Muscle layer of duodenum (tissue), 2 donors: ENCODE measurements at regions not wholly inside any gene's neighbourhood (a gene's known extent, or its start where the extent isn't known, plus 50 kb on each side); places are given as distances from the start of the nearest gene placed in this dataset.

Source experiments
- H3K27ac ChIP-seq: one replicate; pipeline ENCODE4 v1.7.0; 2013; ENCODE audit warnings: mild to moderate bottlenecking, low read length
- H3K27me3 ChIP-seq: one replicate; pipeline ENCODE4 v1.7.0; 2013; ENCODE audit warnings: low read depth, mild to moderate bottlenecking, control low read depth, low read length
- H3K36me3 ChIP-seq, 2 donors: one replicate each; pipeline ENCODE4 v1.7.0; 2013; ENCODE audit warnings: low read length in 2 of 2, control low read depth in 1 of 2, mild to moderate bottlenecking in 1 of 2; ENCODE audit not compliant: insufficient read depth in 2 of 2, control insufficient read depth in 1 of 2
- H3K4me1 ChIP-seq, 2 donors: one replicate each; pipeline ENCODE4 v1.7.0; 2013; ENCODE audit warnings: low read length in 2 of 2, mild to moderate bottlenecking in 2 of 2, control low read depth in 1 of 2, moderate library complexity in 1 of 2; ENCODE audit not compliant: insufficient read depth in 2 of 2, control insufficient read depth in 1 of 2
- H3K4me3 ChIP-seq, 2 donors: one replicate each; pipeline ENCODE4 v1.7.0; 2013; ENCODE audit warnings: low read length in 2 of 2, low read depth in 1 of 2, mild to moderate bottlenecking in 1 of 2
- H3K9me3 ChIP-seq, 2 donors: one replicate each; pipeline ENCODE4 v1.7.0; 2013; ENCODE audit warnings: low read length in 2 of 2, control low read depth in 1 of 2, mild to moderate bottlenecking in 1 of 2; ENCODE audit not compliant: control insufficient read depth in 1 of 2
- donor health status: healthy.

- H3K27me3 ChIP-seq: no peaks in the 10 kb centered on the region
- no peaks in the 10 kb centered on the region for H3K9me3 ChIP-seq
- no peak overlapping the region for H3K27ac ChIP-seq
- H3K4me1 ChIP-seq: no peaks in the 10 kb centered on the region
- no peaks in the 10 kb centered on the region for H3K36me3 ChIP-seq
- H3K4me3 ChIP-seq: no peak overlapping the region
Measured at GRCh38 chr1:37107153-37107907, 73.0 kb upstream of the GRIK3 start.

- Histone ChIP-seq H3K4me3 (no peak overlapping the region), H3K27ac (no peak overlapping the region), H3K9me3 (no peaks in the 10 kb centered on the region), H3K27me3 (no peaks in the 10 kb centered on the region), H3K36me3 (no peaks in the 10 kb centered on the region), H3K4me1 (no peaks in the 10 kb centered on the region)
Measured at GRCh38 chr1:37108596-37109188, 74.4 kb upstream of the GRIK3 start.

- no peaks in the 10 kb centered on the region for H3K4me1 ChIP-seq
- H3K36me3 ChIP-seq: no peaks in the 10 kb centered on the region
- H3K27me3 ChIP-seq: no peaks in the 10 kb centered on the region
Measured at GRCh38 chr1:37112430-37112829, 78.1 kb upstream of the GRIK3 start.

DNA sequence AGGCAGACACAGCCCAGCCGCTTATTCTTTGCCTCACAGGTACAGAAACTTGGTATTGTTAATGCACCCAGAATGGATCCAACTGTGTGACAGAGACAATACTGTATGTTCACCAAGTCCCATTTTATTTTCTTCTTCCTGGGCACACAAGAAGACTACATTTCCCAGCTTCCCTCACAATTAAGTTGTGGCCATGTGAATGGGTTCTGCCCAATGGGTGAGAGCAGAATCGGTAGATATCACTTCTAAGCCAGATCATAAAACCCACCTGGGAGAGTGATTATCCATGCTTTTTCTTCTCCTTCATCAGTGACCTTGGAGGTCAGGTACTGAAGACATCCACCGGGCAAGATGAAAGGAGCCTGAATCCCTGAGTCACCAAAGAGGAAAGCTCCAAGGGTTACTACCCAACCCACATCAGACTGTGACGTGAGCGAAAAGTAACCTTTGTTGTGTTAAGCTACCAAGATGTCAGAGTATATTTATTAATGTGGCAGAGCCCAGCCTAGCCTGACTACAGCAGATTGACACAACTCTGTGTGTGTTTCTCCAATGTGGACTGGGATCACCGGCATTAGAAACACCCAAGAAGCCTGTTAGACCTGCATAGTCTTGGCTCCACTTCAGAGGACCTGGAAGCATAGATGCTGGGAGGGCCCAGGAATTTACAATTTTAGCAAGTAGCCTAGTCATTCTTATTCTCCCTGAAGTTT, 79.1 kb upstream of the GRIK3 start:
- Histone ChIP-seq H3K27ac (no peak overlapping the region), H3K27me3 (no peaks in the 10 kb centered on the region), H3K4me1 (no peaks in the 10 kb centered on the region), H3K9me3 (no peaks in the 10 kb centered on the region), H3K4me3 (no peak overlapping the region), H3K36me3 (no peaks in the 10 kb centered on the region)

More at GRCh38 chr1:37112430-37112829, 78.1 kb upstream of the GRIK3 start:
- Histone ChIP-seq H3K4me3 (no peak overlapping the region), H3K27ac (no peak overlapping the region), H3K9me3 (no peaks in the 10 kb centered on the region)

GRCh38 chr1:37118790-37119189, 84.5 kb upstream of the GRIK3 start:
- no peaks in the 10 kb centered on the region for H3K27me3 ChIP-seq

DNA sequence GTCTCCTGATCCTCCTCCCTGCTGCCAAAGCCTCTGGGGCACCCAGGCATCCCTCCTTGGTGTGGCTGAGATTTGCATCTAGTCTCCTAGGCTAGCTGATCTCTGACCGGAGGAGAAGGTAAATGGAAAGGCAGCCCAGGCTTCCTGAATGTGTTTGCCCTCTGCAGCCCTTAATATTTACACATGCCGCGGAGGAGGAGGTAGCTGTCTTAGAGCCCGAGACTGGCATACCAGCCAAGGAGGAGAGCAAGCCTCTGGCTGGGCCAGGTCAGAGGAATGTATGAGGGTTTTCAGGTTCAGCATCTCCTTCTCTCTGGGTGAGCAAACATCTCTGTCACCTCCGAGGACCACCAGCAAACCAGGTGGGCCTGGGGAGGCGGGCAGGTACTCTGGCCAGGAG, 86.0 kb upstream of the GRIK3 start:
- Histone ChIP-seq H3K4me3 (no peak overlapping the region), H3K36me3 (no peaks in the 10 kb centered on the region), H3K9me3 (peaks cover 0 to 14% of the 10 kb centered on the region in 2 donors), H3K27me3 (no peaks in the 10 kb centered on the region), H3K27ac (no peak overlapping the region), H3K4me1 (no peaks in the 10 kb centered on the region)

More at GRCh38 chr1:37118790-37119189, 84.5 kb upstream of the GRIK3 start:
- no peaks in the 10 kb centered on the region for H3K36me3 ChIP-seq
- peaks cover 0 to 14% of the 10 kb centered on the region in 2 donors for H3K9me3 ChIP-seq
- no peak overlapping the region for H3K27ac ChIP-seq
- no peaks in the 10 kb centered on the region for H3K4me1 ChIP-seq
- H3K4me3 ChIP-seq: no peak overlapping the region

DNA sequence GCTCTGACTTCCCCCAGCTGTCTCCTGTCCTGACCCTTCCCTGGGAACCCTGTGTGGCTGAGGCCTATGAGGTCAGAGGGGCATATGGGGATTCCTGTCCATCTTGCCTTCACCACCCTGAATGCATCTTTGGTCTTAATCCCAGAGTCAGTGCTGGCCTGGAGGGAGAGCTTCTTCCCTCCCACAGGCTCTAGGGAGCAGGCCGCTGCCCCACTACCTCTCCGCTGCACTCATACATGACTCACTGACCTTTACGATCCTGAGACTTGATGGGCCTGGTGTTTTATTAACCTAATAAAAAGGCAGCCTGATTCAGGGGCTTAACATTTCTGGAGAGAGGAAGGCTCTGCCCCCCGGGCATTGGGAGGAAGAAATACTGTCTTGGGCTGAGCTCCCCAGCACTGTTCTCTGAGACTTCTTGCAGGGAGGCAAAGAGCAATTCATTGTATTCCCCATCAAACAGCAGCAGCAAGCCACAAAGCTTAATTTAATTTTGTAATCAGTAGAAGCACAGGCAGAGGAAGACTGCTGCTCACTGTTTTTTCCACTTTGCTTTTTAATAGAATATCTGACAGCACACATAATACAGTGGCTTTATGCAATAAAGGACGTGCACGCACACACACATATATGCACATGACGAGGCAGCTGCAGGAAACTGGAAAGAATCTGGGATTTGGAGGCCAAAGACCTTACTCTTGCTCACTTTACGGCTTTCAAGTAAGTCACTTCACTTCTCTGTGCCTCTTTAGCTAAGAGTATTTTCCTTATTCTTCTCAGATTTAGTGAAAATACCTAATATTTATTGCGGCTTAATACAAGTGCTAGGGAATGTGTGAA, 89.2 kb upstream of the GRIK3 start:
- no peaks in the 10 kb centered on the region for H3K36me3 ChIP-seq
- no peak overlapping the region for H3K27ac ChIP-seq
- no peaks in the 10 kb centered on the region for H3K27me3 ChIP-seq
- peaks cover 0 to 14% of the 10 kb centered on the region in 2 donors for H3K9me3 ChIP-seq
- no peak overlapping the region for H3K4me3 ChIP-seq
- H3K4me1 ChIP-seq: no peaks in the 10 kb centered on the region

DNA sequence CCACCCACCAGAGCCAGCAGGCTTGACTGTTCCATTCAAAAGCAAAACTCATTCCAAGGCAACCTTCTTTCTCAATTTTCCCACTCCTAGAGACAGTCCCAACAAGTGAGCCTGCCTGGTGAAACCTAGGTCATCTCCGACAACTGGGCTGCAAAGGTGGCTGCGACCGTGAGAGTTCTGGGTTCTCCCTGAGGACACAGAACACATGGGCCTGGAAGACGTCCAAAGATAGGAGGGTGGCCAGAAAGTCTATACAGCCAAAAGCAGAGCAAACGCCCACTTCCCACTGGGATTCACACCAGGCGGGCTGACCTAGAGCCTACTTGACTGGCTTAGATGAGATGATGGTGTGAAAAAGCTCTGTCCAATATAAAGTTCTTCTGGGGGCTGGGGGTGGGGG, 90.2 kb upstream of the GRIK3 start:
- no peaks in the 10 kb centered on the region for H3K27me3 ChIP-seq
- H3K4me3 ChIP-seq: no peak overlapping the region
- no peaks in the 10 kb centered on the region for H3K36me3 ChIP-seq
- peaks cover 0 to 14% of the 10 kb centered on the region in 2 donors for H3K9me3 ChIP-seq
- no peak overlapping the region for H3K27ac ChIP-seq
- H3K4me1 ChIP-seq: no peaks in the 10 kb centered on the region

- no peaks in the 10 kb centered on the region for H3K36me3 ChIP-seq
- no peaks in the 10 kb centered on the region for H3K4me1 ChIP-seq
- H3K27me3 ChIP-seq: no peaks in the 10 kb centered on the region
- H3K4me3 ChIP-seq: no peak overlapping the region
- H3K9me3 ChIP-seq: peaks cover 0 to 14% of the 10 kb centered on the region in 2 donors
- H3K27ac ChIP-seq: no peak overlapping the region
Measured at GRCh38 chr1:37125295-37125694, 91.0 kb upstream of the GRIK3 start.

- no peak overlapping the region for H3K4me3 ChIP-seq
- no peaks in the 10 kb centered on the region for H3K27me3 ChIP-seq
- H3K9me3 ChIP-seq: peaks cover 0 to 11% of the 10 kb centered on the region in 2 donors
- H3K36me3 ChIP-seq: no peaks in the 10 kb centered on the region
- no peak overlapping the region for H3K27ac ChIP-seq
- no peaks in the 10 kb centered on the region for H3K4me1 ChIP-seq
Measured at GRCh38 chr1:37127254-37127748, 93.0 kb upstream of the GRIK3 start.

- Histone ChIP-seq H3K36me3 (no peaks in the 10 kb centered on the region), H3K4me3 (no peak overlapping the region), H3K27me3 (no peaks in the 10 kb centered on the region), H3K9me3 (peaks cover 0 to 3% of the 10 kb centered on the region in 2 donors), H3K4me1 (no peaks in the 10 kb centered on the region), H3K27ac (no peak overlapping the region)
Measured at GRCh38 chr1:37128091-37128490, 93.8 kb upstream of the GRIK3 start.
